ENCODE measurements at regions not wholly inside any gene's neighbourhood (a gene's known extent, or its start where the extent isn't known, plus 50 kb on each side); places are given as distances from the start of the nearest gene placed in this dataset.

DNA sequence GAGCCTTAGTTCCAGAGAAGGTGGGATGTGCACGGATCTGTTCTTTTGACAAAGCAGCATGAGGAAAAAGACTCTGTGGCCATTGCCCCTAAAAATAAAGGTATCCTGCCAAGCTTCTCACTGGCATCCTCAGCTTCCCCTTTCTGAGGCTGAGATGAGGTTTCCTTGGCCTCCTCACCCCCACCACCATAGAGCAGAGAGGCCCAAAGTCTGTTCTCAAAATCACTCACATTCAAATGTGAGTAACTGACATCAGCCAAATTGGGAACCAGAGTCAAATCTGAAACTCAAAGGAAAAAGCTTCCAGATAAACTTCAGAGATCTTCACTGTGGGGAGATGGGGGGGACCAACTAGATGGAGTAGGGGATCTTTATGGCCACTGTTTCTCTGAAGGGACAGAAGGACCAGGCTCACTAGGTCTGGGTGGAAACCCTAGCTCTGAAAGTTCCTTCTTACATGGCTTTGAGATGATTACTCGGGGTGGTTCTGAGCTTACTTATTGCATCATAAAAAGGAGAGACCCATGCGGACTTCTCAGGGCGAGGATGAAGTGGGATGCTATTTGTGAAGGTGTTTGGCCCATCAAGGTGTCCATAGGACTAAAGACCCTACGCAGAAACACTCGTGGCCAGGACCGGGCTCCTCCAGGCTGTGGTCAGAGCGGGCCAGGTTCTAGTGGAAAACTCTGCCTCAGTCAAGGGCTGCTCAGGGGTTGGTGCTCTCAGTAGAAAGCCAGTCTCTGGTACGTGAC is 61.5 kb upstream of the MEF2A start:
- H3K4me1 Mint-ChIP-seq (ENCODE audit: unreplicated experiment) = peaks cover 23% of the 10 kb centered on the region
- TF ChIP-seq, protein P1, sequence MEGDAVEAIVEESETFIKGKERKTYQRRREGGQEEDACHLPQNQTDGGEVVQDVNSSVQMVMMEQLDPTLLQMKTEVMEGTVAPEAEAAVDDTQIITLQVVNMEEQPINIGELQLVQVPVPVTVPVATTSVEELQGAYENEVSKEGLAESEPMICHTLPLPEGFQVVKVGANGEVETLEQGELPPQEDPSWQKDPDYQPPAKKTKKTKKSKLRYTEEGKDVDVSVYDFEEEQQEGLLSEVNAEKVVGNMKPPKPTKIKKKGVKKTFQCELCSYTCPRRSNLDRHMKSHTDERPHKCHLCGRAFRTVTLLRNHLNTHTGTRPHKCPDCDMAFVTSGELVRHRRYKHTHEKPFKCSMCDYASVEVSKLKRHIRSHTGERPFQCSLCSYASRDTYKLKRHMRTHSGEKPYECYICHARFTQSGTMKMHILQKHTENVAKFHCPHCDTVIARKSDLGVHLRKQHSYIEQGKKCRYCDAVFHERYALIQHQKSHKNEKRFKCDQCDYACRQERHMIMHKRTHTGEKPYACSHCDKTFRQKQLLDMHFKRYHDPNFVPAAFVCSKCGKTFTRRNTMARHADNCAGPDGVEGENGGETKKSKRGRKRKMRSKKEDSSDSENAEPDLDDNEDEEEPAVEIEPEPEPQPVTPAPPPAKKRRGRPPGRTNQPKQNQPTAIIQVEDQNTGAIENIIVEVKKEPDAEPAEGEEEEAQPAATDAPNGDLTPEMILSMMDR (IDR thresholded peaks at IDR 0.05) = no peak
- no peak for DNase-seq (ENCODE audit: extremely low spot score, unreplicated experiment)
- no peak overlapping the region for H3K4me3 Mint-ChIP-seq (ENCODE audit: unreplicated experiment)
- no peaks in the 10 kb centered on the region for H3K27me3 Mint-ChIP-seq (ENCODE audit: unreplicated experiment)
- H3K27ac Mint-ChIP-seq (ENCODE audit: unreplicated experiment) = no peak overlapping the region
- no peaks in the 10 kb centered on the region for H3K36me3 Mint-ChIP-seq (ENCODE audit: unreplicated experiment)
- peaks cover under 1% of the 10 kb centered on the region for H3K9me3 Mint-ChIP-seq (ENCODE audit: unreplicated experiment)

DNA sequence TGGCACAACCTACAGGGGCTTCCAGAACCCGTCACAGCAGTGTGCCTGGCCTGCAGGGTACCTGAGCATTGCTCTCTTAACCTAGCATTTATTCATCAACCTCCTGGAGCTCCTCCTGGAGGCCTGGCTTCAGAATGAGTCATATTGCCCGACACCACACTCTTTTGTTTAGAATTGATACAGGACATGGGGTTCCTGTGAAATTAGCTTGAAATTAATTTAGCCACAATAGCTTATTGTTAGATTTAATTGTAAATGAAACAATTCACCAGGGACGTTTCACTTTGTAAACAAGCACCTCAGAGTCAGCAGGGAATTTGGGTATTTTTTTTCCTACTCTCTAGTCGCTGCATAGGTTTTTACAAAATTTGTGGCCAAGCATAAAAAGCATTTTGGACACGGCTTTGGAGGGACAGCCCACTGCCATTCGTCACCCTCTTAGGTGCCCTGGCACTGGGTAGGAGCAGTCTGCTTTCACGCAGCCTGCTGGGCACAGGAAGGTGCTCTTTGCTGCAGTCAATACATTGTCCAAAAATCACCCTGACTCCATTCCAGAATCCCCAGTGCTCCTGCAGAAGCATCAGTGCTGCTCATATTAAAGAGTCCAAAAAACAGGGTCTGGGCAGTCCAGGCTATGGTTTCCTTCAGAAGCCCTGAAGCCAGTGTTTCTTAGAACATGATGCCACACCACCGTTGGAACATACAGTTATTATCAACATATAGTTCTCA is 60.8 kb upstream of the MEF2A start:
- Mint-ChIP-seq H3K27ac (ENCODE audit: unreplicated experiment) (no peak overlapping the region), H3K4me3 (ENCODE audit: unreplicated experiment) (no peak overlapping the region), H3K9me3 (ENCODE audit: unreplicated experiment) (no peaks in the 10 kb centered on the region), H3K4me1 (ENCODE audit: unreplicated experiment) (peaks cover 23% of the 10 kb centered on the region), H3K27me3 (ENCODE audit: unreplicated experiment) (no peaks in the 10 kb centered on the region), H3K36me3 (ENCODE audit: unreplicated experiment) (no peaks in the 10 kb centered on the region)
- TF ChIP-seq, protein P1 (IDR thresholded peaks at IDR 0.05) = no peak
- DNase-seq (ENCODE audit: extremely low spot score, unreplicated experiment) = no peak

DNA sequence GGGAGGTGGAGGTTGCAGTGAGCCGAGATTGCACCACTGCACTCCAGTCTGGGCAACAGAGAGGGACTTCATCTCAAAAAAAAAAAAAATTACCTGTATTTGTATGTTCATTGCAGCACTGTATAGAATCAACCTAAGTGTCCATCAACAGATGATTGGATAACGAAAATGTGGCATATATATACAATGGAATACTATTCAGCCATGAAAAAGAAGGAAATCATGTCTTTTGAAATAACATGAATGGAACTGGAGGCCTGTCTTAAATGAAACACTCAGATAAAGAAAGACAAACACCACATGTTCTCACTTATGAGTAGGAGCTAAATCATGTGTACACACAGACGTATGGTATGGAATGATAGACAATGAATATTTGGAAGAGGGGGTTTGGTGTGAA is 59.4 kb upstream of the MEF2A start:
- no peaks in the 10 kb centered on the region for H3K9me3 Mint-ChIP-seq (ENCODE audit: unreplicated experiment)
- H3K36me3 Mint-ChIP-seq (ENCODE audit: unreplicated experiment) = no peaks in the 10 kb centered on the region
- no peak overlapping the region for H3K4me3 Mint-ChIP-seq (ENCODE audit: unreplicated experiment)
- peaks cover 30% of the 10 kb centered on the region for H3K4me1 Mint-ChIP-seq (ENCODE audit: unreplicated experiment)
- H3K27ac Mint-ChIP-seq (ENCODE audit: unreplicated experiment) = no peak overlapping the region
- TF ChIP-seq, protein P1 (IDR thresholded peaks at IDR 0.05) = no peak
- DNase-seq (ENCODE audit: extremely low spot score, unreplicated experiment) = no peak
- H3K27me3 Mint-ChIP-seq (ENCODE audit: unreplicated experiment) = no peaks in the 10 kb centered on the region

DNA sequence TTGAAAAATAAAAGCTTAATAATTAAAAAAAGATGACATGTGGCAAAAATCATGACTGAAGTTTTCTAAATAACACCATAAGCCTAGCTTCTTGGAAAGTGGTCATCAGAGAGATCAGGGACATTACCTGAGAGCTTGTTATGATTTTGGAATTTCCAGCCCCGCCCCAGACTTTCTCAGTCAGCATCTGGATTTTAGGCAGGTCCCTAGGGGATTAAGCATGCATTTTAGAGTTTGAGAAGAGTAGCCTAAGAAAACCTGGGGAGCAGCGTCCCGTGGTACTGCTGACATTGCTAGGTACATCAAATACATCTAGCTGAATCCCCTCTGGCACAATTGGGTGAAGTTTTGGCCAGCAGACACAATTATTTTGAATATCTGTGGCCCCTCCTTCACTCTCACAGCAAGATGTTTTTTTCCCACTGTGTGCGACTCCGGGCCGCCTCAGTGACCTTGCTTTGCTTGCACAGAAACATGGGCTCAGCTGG is 58.7 kb upstream of the MEF2A start:
- Mint-ChIP-seq H3K27me3 (ENCODE audit: unreplicated experiment) (no peaks in the 10 kb centered on the region), H3K36me3 (ENCODE audit: unreplicated experiment) (no peaks in the 10 kb centered on the region), H3K27ac (ENCODE audit: unreplicated experiment) (no peak overlapping the region), H3K4me3 (ENCODE audit: unreplicated experiment) (no peak overlapping the region), H3K9me3 (ENCODE audit: unreplicated experiment) (no peaks in the 10 kb centered on the region), H3K4me1 (ENCODE audit: unreplicated experiment) (peaks cover 37% of the 10 kb centered on the region)
- no peak for DNase-seq (ENCODE audit: extremely low spot score, unreplicated experiment)
- TF ChIP-seq, protein P1 (IDR thresholded peaks at IDR 0.05) = no peak

All from osteocyte (in vitro differentiated cells).